H1 (cell line): ENCODE measurements at regions not wholly inside any gene's neighbourhood (a gene's known extent, or its start where the extent isn't known, plus 50 kb on each side); places are given as distances from the start of the nearest gene placed in this dataset.

ENCODE experiments used
- CTCF ChIA-PET: fragments of 300-600 bp; sonication (Branson Sonifier 250); formaldehyde crosslinking; loops from one replicate; lab custom pipeline; 2021; ENCODE audit not compliant: partially characterized antibody; lab: Charles Lee
- POLR2A ChIA-PET: fragments of 300-600 bp; sonication (Branson Sonifier 250); formaldehyde crosslinking; loops from one replicate; lab custom pipeline; 2021; ENCODE audit warnings: inconsistent platforms; ENCODE audit not compliant: partially characterized antibody; lab: Charles Lee
- DNase-seq, 2 experiments: peaks; one replicate each; pipeline versions ENCODE4 v3.0.0 to v3.0.0-alpha.2; 2010 to 2022; ENCODE audit warnings: low spot score in 2 of 2, low read depth in 1 of 2, mixed read lengths in 1 of 2
- FAIRE-seq: peaks from 2 replicates; lab custom pipeline; 2011; peaks lifted over from hg19 to GRCh38; lab: Jason Lieb, UNC
- H2AFZ ChIP-seq: 2 replicates; pipeline ENCODE4 v1.8.1; 2012; ENCODE audit warnings: low read length, inconsistent platforms
- H2AK5ac ChIP-seq: 2 replicates; pipeline ENCODE4 v1.6.1; 2013; ENCODE audit warnings: low read depth, low read length
- H2BK120ac ChIP-seq: replicated peaks from 2 replicates; pipeline ENCODE3; 2013; ENCODE audit warnings: low read depth, low read length, inconsistent platforms
- H2BK12ac ChIP-seq: 2 replicates; pipeline ENCODE4 v1.6.1; 2013; ENCODE audit warnings: low read depth, low read length
- H2BK15ac ChIP-seq: 2 replicates; pipeline ENCODE4 v1.6.1; 2013; ENCODE audit warnings: low read length
- H2BK20ac ChIP-seq: 2 replicates; pipeline ENCODE4 v1.6.1; 2013; ENCODE audit warnings: low read length
- H2BK5ac ChIP-seq: 2 replicates; pipeline ENCODE4 v1.6.1; 2013; ENCODE audit warnings: low read depth, low read length
- H3K14ac ChIP-seq: 2 replicates; pipeline ENCODE4 v1.6.1; 2013; ENCODE audit warnings: inconsistent platforms; ENCODE audit not compliant: insufficient read length
- H3K18ac ChIP-seq: 2 replicates; pipeline ENCODE4 v1.6.1; 2013; ENCODE audit warnings: low read length; ENCODE audit errors: extremely low read depth
- H3K23ac ChIP-seq: 2 replicates; pipeline ENCODE4 v1.6.1; 2013; ENCODE audit warnings: inconsistent platforms; ENCODE audit not compliant: insufficient read length
- H3K23me2 ChIP-seq: 2 replicates; pipeline ENCODE4 v1.6.1; 2013; ENCODE audit warnings: low read depth, low read length
- H3K27ac ChIP-seq: 2 replicates; pipeline ENCODE4 v1.6.1; 2011; ENCODE audit warnings: low read depth, low read length, inconsistent platforms
- H3K27me3 ChIP-seq, 4 experiments: replicated peaks in 1 of 4; 1 replicate in 1 of 4; 2 replicates in 3 of 4; pipeline versions ENCODE4 v1.6.1 to v1.8.1; 2011 to 2013; ENCODE audit warnings: low read length in 3 of 4, mild to moderate bottlenecking in 3 of 4, inconsistent platforms in 2 of 4, mixed read lengths in 2 of 4, moderate library complexity in 1 of 4; ENCODE audit not compliant: control insufficient read depth in 3 of 4, insufficient read depth in 3 of 4; ENCODE audit errors: extremely low read depth in 1 of 4
- H3K36me3 ChIP-seq, 4 experiments: 2 replicates each; pipeline versions ENCODE4 v1.6.1 to v1.8.1; 2011 to 2013; ENCODE audit warnings: mild to moderate bottlenecking in 4 of 4, low read length in 3 of 4, moderate library complexity in 2 of 4, control low read depth in 1 of 4, inconsistent platforms in 1 of 4; ENCODE audit not compliant: insufficient read depth in 4 of 4, control insufficient read depth in 2 of 4
- H3K4ac ChIP-seq: replicated peaks from 2 replicates; pipeline ENCODE3; 2013; ENCODE audit warnings: low read length, low read depth, mixed read lengths, inconsistent platforms; ENCODE audit not compliant: insufficient read length
- H3K4me1 ChIP-seq, 4 experiments: replicated peaks in 1 of 4; 1 replicate in 1 of 4; 2 replicates in 3 of 4; pipeline versions ENCODE4 v1.6.1 to v1.8.1; 2011 to 2013; ENCODE audit warnings: low read length in 3 of 4, inconsistent platforms in 2 of 4, mixed read lengths in 1 of 4; ENCODE audit not compliant: insufficient read depth in 4 of 4, control insufficient read depth in 3 of 4
- H3K4me2 ChIP-seq, 2 experiments: 2 replicates each; pipeline versions ENCODE4 v1.6.1 to v1.8.1; 2011 to 2013; ENCODE audit warnings: low read depth in 2 of 2, low read length in 2 of 2, control low read depth in 1 of 2, inconsistent platforms in 1 of 2, mild to moderate bottlenecking in 1 of 2; ENCODE audit not compliant: insufficient read depth in 1 of 2
- H3K4me3 ChIP-seq, 4 experiments: fragments of 200-600, 300-600 bp in 1 of 4; sonication (generic), shearing (Covaris generic), sonication (Bioruptor Twin) in 1 of 4; 2 replicates each; pipeline versions ENCODE4 v1.5.1 to v1.8.1; 2011 to 2016; ENCODE audit warnings: low read length in 4 of 4, low read depth in 3 of 4, control low read depth in 2 of 4, inconsistent platforms in 2 of 4, mild to moderate bottlenecking in 2 of 4, mixed read lengths in 1 of 4, moderate library complexity in 1 of 4; ENCODE audit not compliant: insufficient read depth in 2 of 4; ENCODE audit errors: extremely low read depth in 1 of 4
- H3K56ac ChIP-seq: replicated peaks from 2 replicates; pipeline ENCODE3; 2013; ENCODE audit warnings: low read depth, mild to moderate bottlenecking, mixed read lengths, low read length, inconsistent platforms; ENCODE audit not compliant: insufficient read length
- H3K79me1 ChIP-seq: 2 replicates; pipeline ENCODE4 v1.6.1; 2013; ENCODE audit warnings: low read depth, low read length, control low read depth
- H3K79me2 ChIP-seq, 2 experiments: 2 replicates each; pipeline versions ENCODE4 v1.6.1 to v1.8.1; 2012 to 2013; ENCODE audit warnings: low read length in 2 of 2, mild to moderate bottlenecking in 2 of 2, inconsistent platforms in 1 of 2; ENCODE audit not compliant: insufficient read depth in 2 of 2, control insufficient read depth in 1 of 2
- H3K9ac ChIP-seq, 4 experiments: replicated peaks in 1 of 4; 1 replicate in 1 of 4; 2 replicates in 3 of 4; pipeline versions ENCODE4 v1.6.1 to v1.8.1; 2011 to 2013; ENCODE audit warnings: low read depth in 3 of 4, low read length in 3 of 4, control low read depth in 2 of 4, mild to moderate bottlenecking in 2 of 4, moderate library complexity in 2 of 4, inconsistent platforms in 1 of 4; ENCODE audit errors: extremely low read depth in 1 of 4
- H3K9me3 ChIP-seq, 2 experiments: 2 replicates each; pipeline versions ENCODE4 v1.6.1 to v1.8.1; 2012 to 2013; ENCODE audit warnings: mild to moderate bottlenecking in 2 of 2, moderate library complexity in 2 of 2, control low read depth in 1 of 2, inconsistent platforms in 1 of 2, low read depth in 1 of 2, low read length in 1 of 2, mixed read lengths in 1 of 2; ENCODE audit not compliant: insufficient read depth in 2 of 2
- H4K20me1 ChIP-seq, 2 experiments: replicated peaks in 1 of 2; 2 replicates each; pipeline versions ENCODE3 to v1.8.1; 2011 to 2013; ENCODE audit warnings: inconsistent platforms in 2 of 2, low read length in 2 of 2, mild to moderate bottlenecking in 1 of 2; ENCODE audit not compliant: insufficient read depth in 2 of 2, control insufficient read depth in 1 of 2
- H4K5ac ChIP-seq: 2 replicates; pipeline ENCODE4 v1.6.1; 2013; ENCODE audit warnings: low read length, low read depth, mixed read lengths, inconsistent platforms; ENCODE audit not compliant: insufficient read length
- H4K8ac ChIP-seq: 2 replicates; pipeline ENCODE4 v1.8.0; 2013; ENCODE audit warnings: mild to moderate bottlenecking, moderate library complexity, low read length, inconsistent platforms; ENCODE audit not compliant: insufficient read depth; ENCODE audit errors: extremely low read depth
- H4K91ac ChIP-seq: replicated peaks from 2 replicates; pipeline ENCODE3; 2013; ENCODE audit warnings: low read length, mixed read lengths, inconsistent platforms; ENCODE audit not compliant: insufficient read length
- BACH1 ChIP-seq: IDR thresholded peaks from 2 replicates; pipeline ENCODE4 v1.6.1; 2012; ENCODE audit warnings: low read length, improper control_type of control experiment
- JUN ChIP-seq: IDR thresholded peaks from 2 replicates; pipeline ENCODE4 v1.6.1; 2011; ENCODE audit warnings: low read depth, mild to moderate bottlenecking, improper control_type of control experiment, low read length
- KDM4A ChIP-seq: IDR thresholded peaks from one replicate; pipeline ENCODE4 v1.7.1; 2012; ENCODE audit warnings: low read depth, mild to moderate bottlenecking, moderate library complexity, low read length, inconsistent platforms; ENCODE audit not compliant: severe bottlenecking
- NANOG ChIP-seq: IDR thresholded peaks from 2 replicates; pipeline ENCODE4 v1.6.1; 2011; ENCODE audit warnings: low read length, low read depth, mild to moderate bottlenecking, inconsistent platforms; ENCODE audit not compliant: insufficient read depth, poor library complexity, severe bottlenecking
- POU5F1 ChIP-seq: IDR thresholded peaks from 2 replicates; pipeline ENCODE4 v1.6.1; 2011; ENCODE audit warnings: low read depth, mild to moderate bottlenecking, low read length, moderate library complexity
- RFX5 ChIP-seq: IDR thresholded peaks from 2 replicates; pipeline ENCODE4 v1.6.1; 2011; ENCODE audit warnings: low read depth, low read length, improper control_type of control experiment, borderline replicate concordance
- RXRA ChIP-seq: IDR thresholded peaks from 2 replicates; pipeline ENCODE4 v1.6.1; 2011; ENCODE audit warnings: low read depth, mild to moderate bottlenecking, low read length, moderate library complexity; ENCODE audit not compliant: insufficient read depth
- SIN3A ChIP-seq, 2 experiments: IDR thresholded peaks in 1 of 2; conservative IDR thresholded peaks in 1 of 2; 2 replicates each; pipeline ENCODE4 v1.6.1; 2011 to 2012; ENCODE audit warnings: low read length in 2 of 2, improper control_type of control experiment in 1 of 2, low read depth in 1 of 2, mild to moderate bottlenecking in 1 of 2
- SIRT6 ChIP-seq: IDR thresholded peaks from one replicate; pipeline ENCODE4 v1.7.1; 2012; ENCODE audit warnings: low read length, inconsistent platforms
- SRF ChIP-seq: IDR thresholded peaks from 2 replicates; pipeline ENCODE4 v1.6.1; 2011; ENCODE audit warnings: mild to moderate bottlenecking, low read depth, low read length, moderate library complexity
- SUZ12 ChIP-seq: fragments of 200-600 bp; sonication (generic); IDR thresholded peaks from 2 replicates; pipeline ENCODE4 v1.6.1; 2012; ENCODE audit warnings: mild to moderate bottlenecking, inconsistent platforms, low read length, moderate library complexity, mixed read lengths
- TBP ChIP-seq: IDR thresholded peaks from 2 replicates; pipeline ENCODE4 v1.6.1; 2011; ENCODE audit warnings: low read depth, low read length, improper control_type of control experiment
- USF2 ChIP-seq: IDR thresholded peaks from 2 replicates; pipeline ENCODE4 v1.6.1; 2011; ENCODE audit warnings: low read length, improper control_type of control experiment
- ZNF274 ChIP-seq: IDR thresholded peaks from 2 replicates; pipeline ENCODE4 v1.7.0; 2012; ENCODE audit warnings: low read length, borderline replicate concordance; ENCODE audit errors: extremely low read depth
- WGBS, 2 experiments: shearing (Covaris generic) in 1 of 2; methylation state at CpG; one replicate each; pipeline versions ENCODE4 v1.1.6 to v1.1.7; 2013 to 2015; ENCODE audit warnings: low lambda C conversion rate in 2 of 2, mixed read lengths in 2 of 2, inconsistent platforms in 1 of 2, low coverage in 1 of 2, missing lambda C conversion rate in 1 of 2; ENCODE audit not compliant: insufficient replicate concordance in 2 of 2, insufficient coverage in 1 of 2, insufficient read length in 1 of 2; ENCODE audit errors: extremely low coverage in 1 of 2, missing lambda C conversion rate in 1 of 2; 5-methylcytosine and 5-hydroxymethylcytosine counted together

- Histone ChIP-seq H3K9ac (no peak overlapping the region), H3K4me3 (no peak overlapping the region), H3K27me3 (no peaks in the 10 kb centered on the region), H4K20me1 (no peaks in the 10 kb centered on the region), H4K91ac (no peak overlapping the region), H2BK15ac (no peak overlapping the region), H3K23me2 (no peaks in the 10 kb centered on the region), H3K18ac (no peak overlapping the region), H3K79me1 (no peaks in the 10 kb centered on the region), H2BK5ac (no peak overlapping the region), H4K8ac (no peak overlapping the region), H2BK12ac (no peak overlapping the region), H3K4me2 (no peak overlapping the region), H3K4ac (no peak overlapping the region), H3K23ac (no peak overlapping the region), H3K27ac (no peak overlapping the region), H3K36me3 (no peaks in the 10 kb centered on the region), H3K14ac (no peak overlapping the region), H2BK20ac (no peak overlapping the region), H2AFZ (no peak overlapping the region), H3K56ac (no peak overlapping the region), H4K5ac (no peak overlapping the region), H2BK120ac (no peak overlapping the region), H3K79me2 (no peaks in the 10 kb centered on the region), H3K4me1 (no peaks in the 10 kb centered on the region), H2AK5ac (no peak overlapping the region), H3K9me3 (no peaks in the 10 kb centered on the region)
- ChIA-PET CTCF (interaction anchor here (1.3 kb wide), 1 partner anchor 599 kb away, joined by 3 read pairs; no protein-coding TSS in a partner anchor), POLR2A (no interaction called here)
- DNase-seq (no peak), FAIRE-seq (no peak)
- 97% methylated on average over 2 of the region's 2 CpGs; no CpG with 5 or more reads in 1 of the 2 experiments for WGBS, 2 experiments
- no peak for TF ChIP-seq SIRT6
- TF ChIP-seq RFX5: no peak
- no peak for TF ChIP-seq KDM4A
- no peak for TF ChIP-seq NANOG
- no peak for TF ChIP-seq JUN
- no peak for TF ChIP-seq SUZ12
- no peak for TF ChIP-seq SRF
- TF ChIP-seq ZNF274: no peak
- no peak for TF ChIP-seq RXRA
- no peak for TF ChIP-seq BACH1
- no peak for TF ChIP-seq SIN3A (conservative IDR thresholded peaks at IDR 0.05 in 1 of 2, IDR thresholded peaks at IDR 0.05 in 1 of 2; ENCODE audit: low read depth in 1 of 2, low read length in 2 of 2)
- no peak for TF ChIP-seq USF2
- no peak for TF ChIP-seq POU5F1
- TF ChIP-seq TBP: no peak
Measured at GRCh38 chr3:165256554-165257065, 60.4 kb upstream of the SLITRK3 start.
